A673 (cell line): ENCODE measurements at regions not wholly inside any gene's neighbourhood (a gene's known extent, or its start where the extent isn't known, plus 50 kb on each side); places are given as distances from the start of the nearest gene placed in this dataset.

Experiments
- BruUV-seq: library from RNA; stranded (reverse); fragments of 400-500 nt; replicated peaks from 2 replicates; lab custom pipeline; 2021; lab: Mats Ljungman, UMichigan
- CTCF ChIA-PET: fragments of 300-600 bp; sonication (Branson Sonifier 250); formaldehyde crosslinking; loops from one replicate; lab custom pipeline; 2022; ENCODE audit warnings: antibody characterized with exemption; lab: Charles Lee
- POLR2A ChIA-PET: fragments of 300-600 bp; sonication (Branson Sonifier 250); formaldehyde crosslinking; loops from one replicate; lab custom pipeline; 2022; ENCODE audit warnings: antibody characterized with exemption; ENCODE audit not compliant: low non-redundant PET; lab: Charles Lee
- DNase-seq: peaks from one replicate; pipeline ENCODE4 v3.0.0-alpha.2; 2015; ENCODE audit warnings: low spot score
- H3K27ac ChIP-seq: fragments of 200-600 bp; sonication (generic); 2 replicates; pipeline ENCODE4 v1.5.1; 2016; ENCODE audit warnings: mixed run types, low read depth, mild to moderate bottlenecking, mixed read lengths, antibody characterized with exemption, low read length; ENCODE audit not compliant: poor library complexity, severe bottlenecking
- H3K27me3 ChIP-seq: fragments of 200-600 bp; sonication (generic); replicated peaks from 2 replicates; pipeline ENCODE4 v1.6.1; 2017; ENCODE audit warnings: mixed run types, low read depth, mild to moderate bottlenecking, mixed read lengths, antibody characterized with exemption, low read length; ENCODE audit not compliant: insufficient read depth, poor library complexity
- H3K36me3 ChIP-seq: fragments of 200-600 bp; sonication (generic); 2 replicates; pipeline ENCODE4 v1.6.1; 2016; ENCODE audit warnings: mixed run types, mild to moderate bottlenecking, mixed read lengths, antibody characterized with exemption, low read length; ENCODE audit not compliant: insufficient read depth, poor library complexity, severe bottlenecking
- H3K4me1 ChIP-seq: fragments of 200-600 bp; sonication (generic); 2 replicates; pipeline ENCODE4 v1.6.1; 2017; ENCODE audit warnings: mixed run types, mild to moderate bottlenecking, mixed read lengths, antibody characterized with exemption, low read length; ENCODE audit not compliant: insufficient read depth, poor library complexity, severe bottlenecking
- H3K4me3 ChIP-seq: fragments of 200-600 bp; sonication (generic); 2 replicates; pipeline ENCODE4 v1.5.1; 2016; ENCODE audit warnings: low read depth, mixed run types, mild to moderate bottlenecking, mixed read lengths, low read length; ENCODE audit not compliant: poor library complexity, severe bottlenecking
- H3K9me3 ChIP-seq: fragments of 200-600 bp; sonication (generic); 2 replicates; pipeline ENCODE4 v1.6.1; 2016; ENCODE audit warnings: mixed run types, low read depth, mild to moderate bottlenecking, mixed read lengths, antibody characterized with exemption, low read length; ENCODE audit not compliant: poor library complexity, severe bottlenecking
- EZH2 ChIP-seq: fragments of 200-600 bp; sonication (generic); IDR thresholded peaks from 2 replicates; pipeline ENCODE4 v1.6.1; 2017; ENCODE audit warnings: borderline replicate concordance, low read depth, mild to moderate bottlenecking, mixed read lengths, antibody characterized with exemption, low read length; ENCODE audit not compliant: poor library complexity, severe bottlenecking
- intact Hi-C: fragments of 100-400 bp; cut with micrococcal nuclease; formaldehyde crosslinking; loops from one replicate; pipeline ENCODE4 v1.10.0; 2022; ENCODE audit not compliant: unreplicated experiment
- TF ChIP-seq, protein P1 (sequence below): fragments of 300-800, 200-600 bp; sonication (generic); conservative IDR thresholded peaks from 2 replicates; pipeline ENCODE4 v1.5.1; 2017; ENCODE audit warnings: low read depth, mild to moderate bottlenecking, antibody characterized with exemption, low read length, moderate library complexity, mixed read lengths

DNA sequence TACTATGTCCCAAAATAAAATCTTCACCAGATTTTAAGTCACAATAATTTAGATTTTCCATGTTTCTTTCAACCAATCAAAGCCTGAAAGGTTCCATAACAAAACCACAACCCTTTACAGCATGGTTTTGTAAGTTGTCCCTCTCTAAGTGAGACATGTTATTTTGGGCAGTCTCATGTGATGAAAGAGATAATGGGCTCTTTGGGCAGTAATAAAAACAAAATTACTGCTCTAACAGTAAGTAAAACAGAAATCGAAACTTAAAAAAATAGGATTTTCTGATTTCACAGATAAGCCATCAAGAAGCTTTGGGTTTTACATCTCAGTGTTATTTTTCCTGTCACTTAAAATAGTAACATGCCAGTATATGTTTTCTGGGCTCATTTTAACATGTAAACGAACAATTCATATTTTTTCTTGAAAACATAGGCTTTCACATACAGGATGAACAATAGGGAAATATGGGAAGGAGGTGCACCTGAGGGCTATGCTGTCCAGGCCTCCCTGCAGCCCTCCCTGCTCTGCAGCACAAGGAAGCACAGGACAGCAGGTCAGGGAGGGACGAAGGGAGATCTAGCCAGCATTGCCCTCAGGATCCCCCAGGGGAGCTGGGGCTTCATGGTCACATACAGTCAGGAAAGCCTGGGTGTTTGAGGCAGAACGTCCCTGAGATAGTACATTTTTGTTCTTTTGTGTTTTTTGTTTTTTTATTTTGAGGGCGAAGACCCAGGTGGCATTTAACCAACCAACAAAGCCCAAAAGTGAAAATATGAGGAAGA is 157.4 kb downstream of the SHOX2 start:
- TF ChIP-seq, protein P1, sequence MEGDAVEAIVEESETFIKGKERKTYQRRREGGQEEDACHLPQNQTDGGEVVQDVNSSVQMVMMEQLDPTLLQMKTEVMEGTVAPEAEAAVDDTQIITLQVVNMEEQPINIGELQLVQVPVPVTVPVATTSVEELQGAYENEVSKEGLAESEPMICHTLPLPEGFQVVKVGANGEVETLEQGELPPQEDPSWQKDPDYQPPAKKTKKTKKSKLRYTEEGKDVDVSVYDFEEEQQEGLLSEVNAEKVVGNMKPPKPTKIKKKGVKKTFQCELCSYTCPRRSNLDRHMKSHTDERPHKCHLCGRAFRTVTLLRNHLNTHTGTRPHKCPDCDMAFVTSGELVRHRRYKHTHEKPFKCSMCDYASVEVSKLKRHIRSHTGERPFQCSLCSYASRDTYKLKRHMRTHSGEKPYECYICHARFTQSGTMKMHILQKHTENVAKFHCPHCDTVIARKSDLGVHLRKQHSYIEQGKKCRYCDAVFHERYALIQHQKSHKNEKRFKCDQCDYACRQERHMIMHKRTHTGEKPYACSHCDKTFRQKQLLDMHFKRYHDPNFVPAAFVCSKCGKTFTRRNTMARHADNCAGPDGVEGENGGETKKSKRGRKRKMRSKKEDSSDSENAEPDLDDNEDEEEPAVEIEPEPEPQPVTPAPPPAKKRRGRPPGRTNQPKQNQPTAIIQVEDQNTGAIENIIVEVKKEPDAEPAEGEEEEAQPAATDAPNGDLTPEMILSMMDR, result no peak
- H3K36me3 ChIP-seq, result no peaks in the 10 kb centered on the region
- H3K4me3 ChIP-seq, result no peak overlapping the region
- intact Hi-C loops, result no loop called here
- ChIA-PET CTCF (no interaction called here), POLR2A (no interaction called here)
- H3K27ac ChIP-seq, result no peak overlapping the region
- no TSS peak for BruUV-seq
- no peaks in the 10 kb centered on the region for H3K9me3 ChIP-seq
- no peaks in the 10 kb centered on the region for H3K4me1 ChIP-seq
- DNase-seq, result no peak
- no peaks in the 10 kb centered on the region for H3K27me3 ChIP-seq

DNA sequence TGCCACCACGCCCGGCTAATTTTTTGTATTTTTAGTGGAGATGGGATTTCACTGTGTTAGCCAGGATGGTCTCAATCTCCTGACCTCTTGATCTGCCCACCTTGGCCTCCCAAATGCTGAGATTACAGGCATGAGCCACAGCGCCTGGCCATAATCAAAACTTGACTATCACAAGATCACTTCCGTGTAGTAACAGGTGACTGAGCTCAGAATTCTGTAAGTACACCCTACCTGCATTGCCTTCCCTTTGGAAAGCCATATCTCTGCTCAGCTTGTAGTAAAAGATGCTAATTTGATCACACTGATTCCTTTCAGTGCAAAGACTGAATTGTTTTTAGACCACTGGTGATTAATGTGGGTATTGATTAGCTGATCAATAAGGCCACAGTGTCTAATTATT is 167.1 kb downstream of the SHOX2 start:
- intact Hi-C loops, result no loop called here
- H3K9me3 ChIP-seq, result no peaks in the 10 kb centered on the region
- no peaks in the 10 kb centered on the region for H3K27me3 ChIP-seq
- BruUV-seq, result no TSS peak
- no peak for DNase-seq
- ChIA-PET CTCF (no interaction called here), POLR2A (no interaction called here)
- no peak overlapping the region for H3K4me3 ChIP-seq
- H3K4me1 ChIP-seq, result no peaks in the 10 kb centered on the region
- no peak overlapping the region for H3K27ac ChIP-seq
- no peaks in the 10 kb centered on the region for H3K36me3 ChIP-seq
- TF ChIP-seq, protein P1, result no peak
- TF ChIP-seq EZH2, result no peak

DNA sequence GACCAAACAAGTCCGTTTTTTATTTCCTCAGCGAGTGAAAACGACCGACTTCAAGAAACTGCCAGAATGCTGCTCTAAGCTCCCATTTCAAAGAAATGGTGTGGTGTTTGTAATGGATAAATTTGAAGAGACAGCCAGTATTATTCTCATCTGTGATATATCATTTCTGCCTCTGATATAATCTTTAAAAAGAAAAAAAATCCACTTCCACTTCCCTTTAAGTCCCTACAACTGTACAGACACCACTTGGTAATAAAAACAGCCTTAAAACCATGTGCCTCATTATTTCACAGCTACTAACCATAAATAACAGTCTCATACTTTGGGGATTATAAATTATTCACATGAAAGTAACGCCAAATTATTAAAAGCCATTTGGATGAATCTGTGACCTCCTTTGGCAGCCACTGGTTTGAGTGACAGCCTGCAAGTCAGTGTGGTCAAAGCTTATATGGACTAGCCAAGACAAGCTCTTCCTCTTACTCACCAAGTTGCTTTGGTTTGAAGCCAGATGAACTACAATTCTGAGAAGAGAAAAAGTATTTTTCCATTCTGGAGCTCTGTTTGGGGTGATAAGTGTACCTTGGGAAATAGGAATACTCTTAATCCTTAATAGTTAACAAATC is 168.0 kb downstream of the SHOX2 start:
- no peak for DNase-seq
- no TSS peak for BruUV-seq
- ChIA-PET POLR2A (no interaction called here), CTCF (no interaction called here)
- H3K4me3 ChIP-seq, result no peak overlapping the region
- H3K36me3 ChIP-seq, result no peaks in the 10 kb centered on the region
- H3K9me3 ChIP-seq, result no peaks in the 10 kb centered on the region
- H3K4me1 ChIP-seq, result no peaks in the 10 kb centered on the region
- TF ChIP-seq EZH2, result no peak
- TF ChIP-seq, protein P1, result no peak
- no peak overlapping the region for H3K27ac ChIP-seq
- intact Hi-C loops, result no loop called here
- H3K27me3 ChIP-seq, result no peaks in the 10 kb centered on the region
